ENCODE measurements at regions not wholly inside any gene's neighbourhood (a gene's known extent, or its start where the extent isn't known, plus 50 kb on each side); places are given as distances from the start of the nearest gene placed in this dataset.

- no peaks in the 10 kb centered on the region for H3K4me1 ChIP-seq (ENCODE audit: control insufficient read depth in 1 of 2, insufficient read depth in 2 of 2, low read length in 2 of 2)
- no peak overlapping the region for H3K4me2 ChIP-seq (replicated peaks; ENCODE audit: extremely low read depth, low read length, poor library complexity, severe bottlenecking)
- H3K36me3 Mint-ChIP-seq: no peaks in the 10 kb centered on the region
- no peak overlapping the region for H3K4me3 ChIP-seq (replicated peaks in 1 of 3; ENCODE audit: low read depth in 2 of 3, low read length in 3 of 3)
- no peaks in the 10 kb centered on the region for H3K27me3 ChIP-seq (ENCODE audit: control insufficient read depth in 2 of 2, insufficient read depth in 2 of 2, low read length in 2 of 2)
- no peaks in the 10 kb centered on the region for H3K9me3 ChIP-seq (replicated peaks in 1 of 2; ENCODE audit: control insufficient read depth in 1 of 2, insufficient read depth in 1 of 2, low read length in 2 of 2)
- no peak overlapping the region for H3K27ac ChIP-seq (ENCODE audit: low read depth in 1 of 2, low read length in 2 of 2)
- H3K4me1 Mint-ChIP-seq: no peaks in the 10 kb centered on the region
- WGBS (ENCODE audit: insufficient coverage): 90% methylated on average over 15 of the region's 17 CpGs
- intact Hi-C loops (cut with micrococcal nuclease): no loop called here
- TF ChIP-seq CTCF (IDR thresholded peaks at IDR 0.05): no peak
- H3K27ac Mint-ChIP-seq: peak overlapping the region in 1 of 7 donors; percentile 78
- no peak for DNase-seq
- no peak overlapping the region for H3K9ac ChIP-seq (ENCODE audit: insufficient read depth, low read length, poor library complexity, severe bottlenecking)
- H3K9me3 Mint-ChIP-seq: peaks cover 0 to 5% (median 0%) of the 10 kb centered on the region in 7 donors
- H3K4me3 Mint-ChIP-seq: no peak overlapping the region
- H2AFZ ChIP-seq (ENCODE audit: insufficient read depth, low read depth, low read length, poor library complexity, severe bottlenecking): no peak overlapping the region
- no peaks in the 10 kb centered on the region for H4K20me1 ChIP-seq (ENCODE audit: insufficient read depth, low read length)
- no peaks in the 10 kb centered on the region for H3K36me3 ChIP-seq (replicated peaks in 1 of 2; ENCODE audit: control insufficient read depth in 1 of 2, insufficient read depth in 2 of 2, low read length in 2 of 2)
- no peaks in the 10 kb centered on the region for H3K79me2 ChIP-seq (ENCODE audit: insufficient read depth, low read length)
- H3K27me3 Mint-ChIP-seq (ENCODE audit: low read depth in 3 of 3): peaks cover 0 to 10% (median 5%) of the 10 kb centered on the region in 3 donors
These were observed 52.2 kb upstream of the GPC1 start for GRCh38 chr2:240383099-240383758.

GRCh38 chr2:240383871-240384700 lies 51.4 kb upstream of the GPC1 start:
- intact Hi-C loops (cut with micrococcal nuclease): no loop called here
- no peak for DNase-seq

More at GRCh38 chr2:240383871-240384700, 51.4 kb upstream of the GPC1 start:
- no peak overlapping the region for H3K9ac ChIP-seq (ENCODE audit: insufficient read depth, low read length, poor library complexity, severe bottlenecking)
- Mint-ChIP-seq H3K9me3 (peaks cover 0 to 5% (median 0%) of the 10 kb centered on the region in 7 donors), H3K4me1 (no peaks in the 10 kb centered on the region), H3K27ac (no peak overlapping the region), H3K36me3 (no peaks in the 10 kb centered on the region), H3K4me3 (no peak overlapping the region), H3K27me3 (ENCODE audit: low read depth in 3 of 3) (peaks cover 0 to 10% (median 5%) of the 10 kb centered on the region in 3 donors)
- no peak for TF ChIP-seq CTCF (IDR thresholded peaks at IDR 0.05)
- no peaks in the 10 kb centered on the region for H3K9me3 ChIP-seq (replicated peaks in 1 of 2; ENCODE audit: control insufficient read depth in 1 of 2, insufficient read depth in 1 of 2, low read length in 2 of 2)
- H3K36me3 ChIP-seq (replicated peaks in 1 of 2; ENCODE audit: control insufficient read depth in 1 of 2, insufficient read depth in 2 of 2, low read length in 2 of 2): no peaks in the 10 kb centered on the region
- no peaks in the 10 kb centered on the region for H3K27me3 ChIP-seq (ENCODE audit: control insufficient read depth in 2 of 2, insufficient read depth in 2 of 2, low read length in 2 of 2)
- H3K4me3 ChIP-seq (replicated peaks in 1 of 3; ENCODE audit: low read depth in 2 of 3, low read length in 3 of 3): no peak overlapping the region
- 92% methylated on average over 24 of the region's 29 CpGs for WGBS (ENCODE audit: insufficient coverage)
- H3K4me2 ChIP-seq (replicated peaks; ENCODE audit: extremely low read depth, low read length, poor library complexity, severe bottlenecking): no peak overlapping the region
- H3K4me1 ChIP-seq (ENCODE audit: control insufficient read depth in 1 of 2, insufficient read depth in 2 of 2, low read length in 2 of 2): no peaks in the 10 kb centered on the region
- no peaks in the 10 kb centered on the region for H4K20me1 ChIP-seq (ENCODE audit: insufficient read depth, low read length)
- no peak overlapping the region for H3K27ac ChIP-seq (ENCODE audit: low read depth in 1 of 2, low read length in 2 of 2)
- no peak overlapping the region for H2AFZ ChIP-seq (ENCODE audit: insufficient read depth, low read depth, low read length, poor library complexity, severe bottlenecking)
- no peaks in the 10 kb centered on the region for H3K79me2 ChIP-seq (ENCODE audit: insufficient read depth, low read length)

Data from CD14-positive monocyte (primary cell).